SKM-1 treated with dmso at 0.1 percent for 144 hours (cell line): ENCODE measurements at regions not wholly inside any gene's neighbourhood (a gene's known extent, or its start where the extent isn't known, plus 50 kb on each side); places are given as distances from the start of the nearest gene placed in this dataset.
"Not testable (repeated sequence)": the region's sequence is repeated elsewhere in the genome, so short reads cannot be mapped to it uniquely, and the experiment has no call there.

Experiments
- DNase-seq: peaks from one replicate; lab custom pipeline; 2025; ENCODE audit not compliant: unreplicated experiment; lab: John Stamatoyannopoulos, UW

- no peak for DNase-seq
These were observed 208.2 kb upstream of the ZNF217 start for GRCh38 chr20:53801609-53802370.

- DNase-seq, result no peak
These were observed 207.4 kb upstream of the ZNF217 start for GRCh38 chr20:53800883-53801604.

GRCh38 chr20:53800418-53800817 lies 206.8 kb upstream of the ZNF217 start:
- no peak for DNase-seq

DNA sequence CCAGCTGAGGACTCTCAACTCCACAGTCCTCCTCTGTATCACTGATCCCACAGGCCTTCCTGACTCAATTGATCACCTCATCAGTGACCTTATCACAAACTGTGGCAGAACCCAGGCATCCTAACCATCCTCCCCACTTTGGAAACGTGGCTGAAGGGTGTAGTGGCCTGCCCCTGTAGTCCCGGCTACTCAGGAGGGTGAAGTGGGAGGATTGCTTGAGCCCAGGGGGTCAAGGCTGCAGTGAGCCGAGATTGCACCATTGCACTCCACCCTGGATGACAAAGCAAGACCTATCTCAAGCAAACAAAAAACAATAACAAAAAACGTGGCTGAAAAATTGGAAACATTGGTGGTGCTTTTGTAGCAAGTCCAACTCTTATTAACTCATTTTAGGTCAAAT lies 203.4 kb upstream of the ZNF217 start:
- DNase-seq, result no peak

DNA sequence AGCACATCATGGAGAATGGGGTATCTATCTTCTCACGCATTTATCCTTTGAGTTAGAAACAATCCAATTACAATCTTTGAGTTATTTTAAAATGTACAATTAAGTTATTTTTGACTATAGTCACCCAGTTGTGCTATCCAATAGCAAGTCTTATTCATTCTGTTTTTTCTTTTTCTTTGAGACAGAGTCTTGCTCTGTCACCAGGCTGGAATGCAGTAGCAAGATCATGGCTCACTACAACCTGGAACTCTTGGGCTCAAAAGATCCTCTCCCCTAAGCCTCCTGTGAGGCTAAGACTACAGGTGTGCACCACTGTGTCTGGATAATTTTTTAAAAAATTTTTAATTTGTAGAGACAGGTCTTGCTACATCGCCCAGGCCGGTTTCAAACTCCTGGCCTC lies 201.5 kb upstream of the ZNF217 start:
- no peak for DNase-seq

- DNase-seq, result no peak
These were observed 201.0 kb upstream of the ZNF217 start for GRCh38 chr20:53794529-53795115.

DNA sequence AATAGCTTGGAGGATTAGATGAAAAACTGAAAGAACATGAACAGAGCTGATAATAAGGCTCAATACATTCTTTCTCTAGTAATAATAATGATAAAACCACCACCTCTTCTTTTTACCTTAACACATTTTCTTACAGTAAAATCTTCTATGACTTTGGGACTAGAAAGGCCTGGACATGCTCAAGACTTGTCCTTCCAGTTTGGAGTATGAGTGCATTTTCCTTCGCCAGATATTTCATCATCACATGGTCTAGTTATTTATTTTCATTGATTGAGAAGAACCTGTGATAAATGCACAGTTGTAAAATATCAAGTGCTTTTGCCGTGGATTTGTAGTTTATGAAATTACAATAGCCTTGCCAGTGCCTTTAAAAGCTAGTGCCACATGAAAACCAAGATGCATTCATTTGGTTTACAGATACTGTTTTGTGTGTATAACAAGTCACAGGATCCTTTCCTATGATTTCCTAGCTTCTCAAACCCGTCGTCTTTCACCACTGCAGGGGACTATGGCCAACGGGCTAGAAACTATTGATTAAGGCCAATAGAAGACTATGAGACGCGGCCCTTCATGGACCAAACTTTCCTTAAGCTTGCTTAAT lies 200.2 kb upstream of the ZNF217 start:
- no peak for DNase-seq

GRCh38 chr20:53792946-53793536 lies 199.4 kb upstream of the ZNF217 start:
- DNase-seq, result no peak

- DNase-seq, result no peak
These were observed 196.5 kb upstream of the ZNF217 start for GRCh38 chr20:53789989-53790675.

- no peak for DNase-seq
These were observed 194.8 kb upstream of the ZNF217 start for GRCh38 chr20:53788253-53789022.

GRCh38 chr20:53787491-53787931 lies 193.9 kb upstream of the ZNF217 start:
- DNase-seq, result not testable (repeated sequence)

GRCh38 chr20:53786445-53787267 lies 193.0 kb upstream of the ZNF217 start:
- DNase-seq, result no peak

GRCh38 chr20:53786071-53786444 lies 192.4 kb upstream of the ZNF217 start:
- no peak for DNase-seq

DNA sequence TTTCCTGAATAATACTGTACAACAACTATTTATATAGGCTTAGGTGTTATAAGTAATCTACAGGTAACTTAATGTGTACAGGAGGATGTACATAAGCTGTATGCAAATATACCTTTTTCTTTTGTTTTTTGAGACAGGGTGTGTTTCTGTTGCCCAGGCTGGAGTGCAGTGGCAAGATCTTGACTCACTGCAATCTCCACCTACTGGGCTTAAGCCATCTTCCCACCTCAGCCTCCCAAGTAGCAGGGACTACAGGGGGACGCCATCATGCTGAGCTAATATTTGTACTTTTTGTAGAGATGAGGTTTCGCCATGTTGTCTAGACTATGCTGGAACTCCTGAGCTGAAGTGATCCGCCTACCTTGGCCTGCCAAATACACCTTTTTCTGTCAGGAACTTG lies 191.7 kb upstream of the ZNF217 start:
- DNase-seq, result no peak

DNA sequence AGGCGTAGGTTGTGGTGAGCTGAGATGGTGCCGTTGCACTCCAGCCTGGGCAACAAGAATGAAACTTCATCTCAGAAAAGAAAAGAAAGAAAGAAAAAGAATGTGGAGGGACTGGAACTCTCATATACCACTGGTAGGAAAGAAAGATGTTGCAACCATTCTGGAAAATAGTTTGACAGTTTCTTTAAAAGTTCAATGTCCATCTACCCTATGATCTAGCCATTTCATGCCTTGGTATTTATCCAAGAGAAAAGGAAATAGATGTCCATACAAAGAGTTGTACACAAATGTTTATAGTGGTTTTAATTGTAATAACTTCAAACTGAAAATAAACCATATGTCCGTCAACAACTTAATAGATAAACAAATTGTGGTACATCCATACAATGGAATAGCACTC lies 190.1 kb upstream of the ZNF217 start:
- DNase-seq, result no peak

DNA sequence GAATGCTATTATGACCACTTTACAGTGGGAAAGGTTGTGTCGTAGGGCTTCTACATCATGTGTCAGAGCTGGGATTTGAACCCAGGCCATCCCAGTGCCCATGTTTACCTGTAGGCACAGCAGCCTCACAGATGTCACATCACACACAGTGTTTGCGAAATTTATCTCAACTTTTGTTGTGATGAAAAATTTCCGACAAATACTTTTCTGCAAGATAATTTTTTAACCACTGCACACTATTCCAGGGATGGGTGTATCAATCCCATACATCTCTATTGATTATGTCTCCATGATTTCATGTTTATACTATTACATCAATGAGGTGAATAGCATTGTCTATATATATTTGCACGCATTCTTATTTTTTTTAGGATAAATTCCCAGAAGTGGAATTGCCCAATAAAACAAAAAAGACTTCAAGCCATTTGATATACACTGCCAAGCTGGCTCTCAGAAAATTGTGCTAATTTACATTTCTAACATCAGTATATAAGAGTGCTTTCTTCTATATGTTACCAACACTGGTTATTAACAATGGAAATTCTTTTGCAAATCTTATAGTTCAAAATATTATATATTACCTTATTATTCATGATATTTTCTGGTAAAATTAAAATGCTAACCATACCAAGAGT lies 189.1 kb upstream of the ZNF217 start:
- no peak for DNase-seq

DNA sequence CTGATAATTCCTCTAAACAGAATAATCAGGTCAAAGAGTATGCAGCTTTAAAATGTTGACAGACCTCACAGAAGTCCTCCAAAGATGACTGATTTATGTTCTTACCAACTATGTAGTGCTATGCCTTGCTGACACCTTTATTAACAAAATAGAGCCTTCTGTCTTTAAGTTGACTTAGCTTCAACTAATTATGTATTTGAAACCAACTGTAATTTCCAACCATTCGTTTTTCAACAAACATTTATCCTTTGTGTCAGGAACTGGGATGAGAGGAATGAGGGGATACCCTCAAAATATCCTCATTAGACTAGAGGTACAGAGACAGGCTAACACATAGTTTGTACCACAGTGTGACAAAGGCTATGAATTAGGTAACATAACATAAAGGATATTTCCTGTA lies 186.2 kb upstream of the ZNF217 start:
- no peak for DNase-seq

DNA sequence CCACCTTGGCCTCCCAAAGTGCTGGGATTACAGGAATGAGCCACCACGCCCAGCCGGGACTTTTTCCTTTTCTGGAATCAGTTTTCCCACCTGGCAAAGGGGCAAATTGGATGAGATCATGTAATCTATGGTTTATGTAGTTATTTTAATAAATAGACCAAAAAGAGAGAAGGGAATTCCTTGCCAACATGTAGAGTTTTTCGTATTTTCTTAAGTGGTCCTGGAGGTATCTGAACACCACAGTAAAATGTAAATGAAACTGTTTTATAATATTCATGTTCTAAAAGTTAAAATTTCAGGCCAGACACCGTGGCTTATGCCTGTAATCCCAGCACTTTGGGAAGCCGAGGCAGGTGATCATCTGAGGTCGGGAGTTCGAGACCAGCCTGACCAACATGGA lies 185.1 kb upstream of the ZNF217 start:
- DNase-seq, result no peak

DNA sequence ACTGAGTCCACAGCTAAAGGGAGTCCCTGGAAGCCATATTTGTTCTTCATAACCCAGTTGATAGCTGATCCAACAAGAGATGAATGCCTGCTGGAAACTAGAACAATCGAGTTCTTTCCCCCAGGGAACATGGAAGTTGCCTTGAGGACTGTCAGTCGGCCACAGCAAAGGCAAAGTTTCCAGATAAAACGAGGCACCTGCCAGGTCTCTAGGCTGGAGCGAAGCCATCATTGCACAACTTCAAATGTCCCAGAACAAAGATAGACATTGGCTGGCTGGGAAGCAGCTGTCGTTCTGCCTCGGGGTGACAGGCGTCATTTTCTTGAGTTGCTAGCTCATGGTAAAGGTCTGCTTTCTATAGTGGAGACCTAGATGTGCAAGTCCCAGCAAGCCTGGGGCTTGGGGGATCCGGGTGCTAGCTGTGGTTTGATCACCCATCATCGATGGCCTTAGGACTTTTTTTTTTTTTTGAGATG lies 184.4 kb upstream of the ZNF217 start:
- DNase-seq, result no peak
